ENCODE measurements at regions not wholly inside any gene's neighbourhood (a gene's known extent, or its start where the extent isn't known, plus 50 kb on each side); places are given as distances from the start of the nearest gene placed in this dataset.

DNA sequence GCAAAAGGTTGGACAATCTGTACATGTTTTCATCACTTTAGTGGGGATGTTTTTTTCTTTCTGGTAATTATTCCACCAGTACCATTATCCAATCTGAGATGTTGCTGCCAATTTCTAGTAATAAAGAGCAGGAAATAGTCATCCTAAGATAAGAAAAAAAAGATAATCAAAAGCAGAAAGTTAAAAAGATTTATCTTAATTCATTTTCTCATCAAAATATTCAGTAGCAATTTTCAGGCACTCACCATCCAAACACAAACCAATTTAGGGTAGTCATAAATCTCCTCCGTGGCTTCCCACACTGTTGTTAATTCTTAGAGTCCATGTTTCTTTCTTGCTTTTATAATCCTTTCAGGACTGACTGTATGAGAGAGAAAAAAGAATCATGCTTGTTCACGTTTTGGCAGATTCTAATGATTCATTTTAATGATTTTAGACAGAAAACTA lies 263.7 kb upstream of the UGT8 start:
- H3K27me3 ChIP-seq = no peaks in the 10 kb centered on the region
- WGBS, 4 donors = 10 to 25% (median 19%) methylated on average over 2 of the region's 2 CpGs
- H3K36me3 ChIP-seq (replicated peaks in 1 of 2) = no peaks in the 10 kb centered on the region
- TF ChIP-seq POLR2A (IDR thresholded peaks at IDR 0.05) (no peak), CTCF (IDR thresholded peaks at IDR 0.05) (no peak)
- H3K9me3 ChIP-seq (replicated peaks in 1 of 3) = no peaks in the 10 kb centered on the region
- no peak overlapping the region for H3K4me3 ChIP-seq
- intact Hi-C loops (cut with DNase I) = no loop called here
- no peak for DNase-seq
- no peaks in the 10 kb centered on the region for H3K4me1 ChIP-seq (replicated peaks in 1 of 2)
- H3K27ac ChIP-seq = no peak overlapping the region

GRCh38 chr4:114335339-114335738 lies 263.3 kb upstream of the UGT8 start:
- no peak for TF ChIP-seq POLR2A (IDR thresholded peaks at IDR 0.05)
- no peak for TF ChIP-seq CTCF (IDR thresholded peaks at IDR 0.05)
- H3K9me3 ChIP-seq (replicated peaks in 1 of 3) = no peaks in the 10 kb centered on the region
- DNase-seq = no peak
- no peak overlapping the region for H3K27ac ChIP-seq
- intact Hi-C loops (cut with DNase I) = no loop called here
- no peaks in the 10 kb centered on the region for H3K4me1 ChIP-seq (replicated peaks in 1 of 2)
- no peak overlapping the region for H3K4me3 ChIP-seq
- no peaks in the 10 kb centered on the region for H3K36me3 ChIP-seq (replicated peaks in 1 of 2)
- no peaks in the 10 kb centered on the region for H3K27me3 ChIP-seq

- no peak for DNase-seq
Observed at GRCh38 chr4:114343015-114343414, 255.6 kb upstream of the UGT8 start.

GRCh38 chr4:114349543-114350175 lies 248.9 kb upstream of the UGT8 start:
- intact Hi-C loops (cut with DNase I) = no loop called here
- no peak overlapping the region for H3K4me3 ChIP-seq
- H3K4me1 ChIP-seq (replicated peaks in 1 of 2) = no peaks in the 10 kb centered on the region
- no peaks in the 10 kb centered on the region for H3K27me3 ChIP-seq
- no peak overlapping the region for H3K27ac ChIP-seq
- H3K36me3 ChIP-seq (replicated peaks in 1 of 2) = no peaks in the 10 kb centered on the region
- no peak for DNase-seq
- no peaks in the 10 kb centered on the region for H3K9me3 ChIP-seq (replicated peaks in 1 of 3)
- 77 to 86% (median 81%) methylated on average over 2 of the region's 2 CpGs for WGBS, 4 donors
- TF ChIP-seq CTCF (IDR thresholded peaks at IDR 0.05) = no peak

More at GRCh38 chr4:114343015-114343414, 255.6 kb upstream of the UGT8 start:
- H3K27ac ChIP-seq = no peak overlapping the region
- no peaks in the 10 kb centered on the region for H3K36me3 ChIP-seq (replicated peaks in 1 of 2)
- H3K27me3 ChIP-seq = no peaks in the 10 kb centered on the region
- intact Hi-C loops (cut with DNase I) = no loop called here
- H3K4me3 ChIP-seq = no peak overlapping the region
- TF ChIP-seq POLR2A (IDR thresholded peaks at IDR 0.05) (no peak), CTCF (IDR thresholded peaks at IDR 0.05) (no peak)
- H3K4me1 ChIP-seq (replicated peaks in 1 of 2) = no peaks in the 10 kb centered on the region
- H3K9me3 ChIP-seq (replicated peaks in 1 of 3) = no peaks in the 10 kb centered on the region

All from adrenal gland (tissue), 9 donors.